GM21526 (cell line): ENCODE measurements at regions not wholly inside any gene's neighbourhood (a gene's known extent, or its start where the extent isn't known, plus 50 kb on each side); places are given as distances from the start of the nearest gene placed in this dataset.

Experiments used
- ATAC-seq: cut with Tn5 transposase; IDR thresholded peaks from one replicate; pipeline ENCODE4 v1.9.1; 2021; ENCODE audit warnings: moderate library complexity; ENCODE audit not compliant: unreplicated experiment, low FRiP score

DNA sequence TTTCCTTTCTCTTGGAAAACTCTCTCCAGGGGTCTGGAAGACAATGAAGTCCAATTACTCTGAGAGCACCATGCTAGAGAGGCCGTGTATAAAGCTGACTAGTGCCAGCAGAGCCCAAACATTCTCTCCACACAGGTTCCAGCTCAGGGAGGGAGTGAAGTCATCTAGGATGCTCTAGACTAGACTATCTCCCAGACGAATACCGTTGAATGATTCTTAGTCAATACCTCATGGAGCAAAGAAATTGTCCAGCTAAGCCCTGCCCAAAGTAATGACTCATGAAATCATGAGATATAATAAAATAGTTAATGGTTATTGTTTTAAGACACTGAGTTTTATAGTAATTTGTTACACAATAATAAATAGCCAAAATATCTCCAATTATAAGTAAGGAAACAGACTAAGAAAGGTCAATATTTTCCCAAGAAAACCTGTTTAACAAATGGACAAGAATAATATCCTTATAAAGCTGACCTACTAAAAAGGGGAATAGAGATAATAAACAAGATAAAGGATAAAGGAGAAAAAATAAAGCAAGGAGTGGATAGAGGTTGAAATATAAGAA is 163.9 kb upstream of the LRRC7 start:
- no peak for ATAC-seq

DNA sequence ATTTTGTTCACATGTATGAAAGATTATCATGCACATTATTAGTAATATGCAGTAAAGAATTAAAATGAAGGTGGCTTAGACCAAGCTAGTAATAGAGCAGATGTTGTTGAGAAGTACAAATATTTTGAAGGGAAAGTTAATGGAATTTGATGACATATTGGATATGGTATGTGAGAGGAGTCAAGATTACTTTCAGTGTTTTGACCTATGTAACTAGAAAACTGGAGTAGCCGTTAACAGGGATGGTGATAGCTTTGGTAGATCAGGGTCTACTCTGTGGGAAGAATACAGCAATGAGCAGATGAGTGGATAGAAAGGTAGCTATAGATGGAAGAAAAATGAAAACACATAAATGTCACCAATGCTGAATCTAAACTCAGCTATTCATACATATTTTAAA is 163.2 kb upstream of the LRRC7 start:
- no peak for ATAC-seq

DNA sequence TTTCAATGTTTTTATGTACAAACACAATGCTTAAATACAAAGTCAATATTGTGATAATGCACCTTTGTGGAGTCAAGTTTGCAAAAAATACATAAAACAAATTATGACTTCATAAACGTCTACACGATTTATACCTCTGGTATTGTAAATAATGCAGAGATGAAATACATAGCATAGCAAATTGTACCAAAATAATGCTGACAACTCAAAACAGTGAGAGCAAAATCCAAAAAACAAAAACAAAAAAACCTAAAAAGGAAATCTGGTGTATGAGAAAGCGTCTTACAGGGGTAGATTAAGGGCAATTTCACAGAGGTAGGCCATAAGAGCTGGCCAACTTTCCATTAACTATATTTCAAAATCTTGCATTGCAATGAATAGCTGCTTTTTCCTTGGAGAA is 161.5 kb upstream of the LRRC7 start:
- no peak for ATAC-seq

DNA sequence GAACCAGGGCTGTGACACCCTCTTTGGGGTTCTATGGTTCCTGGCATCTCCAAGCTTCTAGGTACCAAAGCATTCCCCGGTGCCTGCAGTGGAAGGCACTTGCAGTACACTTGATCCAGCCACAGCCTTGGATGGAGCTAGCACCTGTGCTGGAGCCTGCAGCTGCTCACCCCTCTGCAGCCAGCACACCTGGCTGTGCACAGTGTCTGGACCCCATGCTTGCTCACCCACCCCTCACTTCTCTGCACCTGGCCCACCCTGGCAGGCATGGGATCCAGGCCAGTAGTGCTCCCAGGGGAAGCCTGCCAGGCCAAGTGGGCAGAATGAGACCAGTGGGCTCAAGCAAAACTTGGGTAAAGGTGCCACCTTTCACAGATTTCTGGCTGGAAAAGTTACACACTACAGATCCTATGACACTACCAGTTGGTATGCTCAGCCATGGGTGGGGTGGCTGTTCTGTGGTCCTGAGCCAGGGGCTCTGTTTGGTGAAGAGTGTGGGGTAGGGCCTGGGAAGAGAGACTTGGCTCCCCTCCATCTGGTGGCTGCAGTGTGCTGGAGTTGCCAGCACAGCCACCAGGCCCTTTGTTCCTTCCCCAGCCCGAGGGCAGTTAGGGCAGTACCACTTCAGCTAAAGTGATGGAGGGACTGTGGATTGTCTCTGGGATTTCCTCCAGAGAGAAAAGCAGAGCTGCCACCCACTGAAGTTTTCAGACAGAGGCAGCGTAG is 157.8 kb upstream of the LRRC7 start:
- no peak for ATAC-seq

DNA sequence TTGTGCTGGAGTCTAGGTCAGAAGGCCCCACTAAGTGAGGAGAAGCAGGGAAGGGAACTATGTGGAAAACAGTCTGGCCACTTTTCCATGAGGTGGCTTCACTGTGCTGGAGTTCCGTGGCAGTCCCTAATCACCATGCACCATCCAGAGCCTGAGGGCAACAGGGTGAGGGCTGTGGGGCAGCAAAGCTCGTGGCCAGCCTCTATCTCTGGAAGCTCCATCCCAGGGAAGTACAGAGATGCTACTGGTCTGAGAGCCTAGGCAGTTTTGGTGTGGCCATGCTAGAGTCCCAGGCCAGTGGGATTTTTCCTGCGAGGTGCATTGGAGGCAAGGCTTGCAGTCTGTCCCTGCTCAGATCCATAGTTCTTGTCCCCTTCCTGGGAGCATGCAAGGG is 157.3 kb upstream of the LRRC7 start:
- no peak for ATAC-seq

DNA sequence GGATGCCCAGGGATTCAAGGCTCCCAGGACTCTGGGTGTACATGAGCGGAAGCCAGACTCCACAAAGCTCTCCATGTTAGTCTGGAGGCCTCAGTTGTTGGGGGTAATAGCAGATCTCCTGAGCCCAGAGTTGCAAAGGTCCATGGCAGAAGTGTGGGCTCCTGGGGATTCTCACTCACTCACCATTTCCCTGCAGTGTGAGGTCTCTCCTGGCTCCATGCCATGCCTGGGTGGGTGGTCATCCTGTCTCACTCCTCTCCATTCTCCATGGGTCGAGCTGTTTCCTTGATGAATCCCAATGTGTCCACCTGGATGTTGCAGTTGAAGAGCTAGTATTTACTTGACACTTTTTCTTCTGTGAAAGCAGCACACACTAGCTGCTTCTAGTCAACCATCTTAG is 156.8 kb upstream of the LRRC7 start:
- ATAC-seq = no peak

DNA sequence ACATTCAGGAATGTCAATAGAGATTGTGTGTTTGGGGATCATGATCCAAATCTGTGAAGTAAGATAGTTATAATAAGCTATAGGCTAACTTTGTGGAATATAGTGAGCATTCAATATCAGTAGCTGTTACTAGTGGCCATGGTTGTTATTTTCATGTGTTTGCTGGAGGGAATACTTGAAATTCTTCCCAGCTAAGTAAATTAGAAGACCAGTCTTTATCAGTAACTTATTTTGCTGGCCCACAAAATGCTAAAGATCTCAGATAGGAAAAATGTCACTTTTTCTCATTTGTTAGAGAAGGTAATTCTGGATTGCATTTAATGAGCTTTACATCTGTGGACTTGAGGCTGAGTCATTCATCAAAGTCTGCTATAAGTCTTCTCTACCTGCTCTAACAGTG is 156.1 kb upstream of the LRRC7 start:
- no peak for ATAC-seq

DNA sequence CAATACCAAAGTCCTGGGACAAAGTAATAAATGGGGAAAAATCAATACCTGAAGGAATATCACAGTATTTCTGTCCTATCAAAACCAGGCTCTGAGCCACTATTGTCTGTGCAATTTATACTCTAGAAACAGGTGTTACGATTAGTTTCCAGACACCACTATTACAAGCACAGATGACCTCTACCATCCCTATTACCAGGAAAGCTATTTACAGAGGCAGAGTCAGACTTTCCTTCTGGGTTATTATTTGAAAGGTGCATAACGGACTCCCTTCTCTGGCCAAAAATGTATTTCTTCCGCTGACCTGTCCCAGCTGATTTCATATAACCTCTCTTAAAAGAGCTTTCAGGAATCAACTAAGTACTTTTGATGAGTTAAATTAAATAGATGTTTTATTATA is 154.6 kb upstream of the LRRC7 start:
- ATAC-seq = no peak

DNA sequence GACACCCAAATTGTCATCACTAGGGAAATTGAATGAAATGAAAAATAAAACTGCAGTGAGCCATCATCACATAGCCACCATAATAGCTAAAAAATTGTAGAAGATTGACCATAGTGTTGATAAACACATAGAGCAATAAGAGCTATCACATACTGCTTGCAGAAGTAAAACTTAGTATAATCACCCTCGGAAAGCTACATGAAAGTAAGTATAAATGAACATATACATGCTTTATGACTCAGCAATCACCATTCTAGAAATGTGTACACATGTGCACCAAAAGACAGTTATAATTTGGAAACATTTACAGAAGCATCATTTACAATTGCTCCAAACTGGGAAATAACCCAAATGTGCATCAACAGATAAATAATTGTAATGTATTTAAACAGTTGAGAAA is 153.1 kb upstream of the LRRC7 start:
- no peak for ATAC-seq

DNA sequence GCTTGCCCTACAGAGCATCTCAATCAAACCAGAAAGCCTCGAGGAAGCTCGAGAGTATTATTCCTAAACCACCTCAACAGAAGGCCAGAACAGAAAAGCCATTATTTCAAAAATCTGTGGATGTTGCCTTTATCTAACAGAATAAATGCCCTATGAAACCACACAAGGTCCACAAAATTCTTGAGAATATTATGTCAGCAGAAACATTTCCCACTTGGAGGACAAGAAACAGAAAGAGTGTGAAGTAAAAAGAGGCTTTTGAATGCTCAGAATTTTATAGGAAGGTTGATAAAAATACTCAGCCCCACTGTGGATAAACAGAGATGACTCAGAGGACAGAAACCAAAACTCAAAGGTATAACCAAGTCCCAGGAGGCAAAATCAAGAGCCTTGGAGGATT is 146.4 kb upstream of the LRRC7 start:
- ATAC-seq = no peak

DNA sequence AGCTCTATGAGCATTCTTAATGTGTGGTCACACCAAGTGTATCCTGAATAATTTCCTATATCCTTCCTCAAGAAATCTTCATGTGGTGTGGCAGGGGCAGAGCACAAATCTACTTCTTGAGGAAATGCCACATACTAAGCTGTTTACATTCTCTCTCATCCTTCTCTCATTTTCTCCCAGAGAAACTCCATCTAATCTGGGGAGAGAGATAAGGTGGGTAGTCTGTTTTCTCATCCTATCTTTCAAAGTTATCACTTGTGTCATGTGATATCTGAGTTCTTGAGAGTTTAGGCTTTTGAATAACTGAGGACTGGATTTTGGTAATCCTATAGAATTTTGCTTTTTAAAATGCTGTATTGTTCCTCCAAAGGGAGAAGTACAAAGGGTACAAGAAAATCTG is 141.9 kb upstream of the LRRC7 start:
- no peak for ATAC-seq

DNA sequence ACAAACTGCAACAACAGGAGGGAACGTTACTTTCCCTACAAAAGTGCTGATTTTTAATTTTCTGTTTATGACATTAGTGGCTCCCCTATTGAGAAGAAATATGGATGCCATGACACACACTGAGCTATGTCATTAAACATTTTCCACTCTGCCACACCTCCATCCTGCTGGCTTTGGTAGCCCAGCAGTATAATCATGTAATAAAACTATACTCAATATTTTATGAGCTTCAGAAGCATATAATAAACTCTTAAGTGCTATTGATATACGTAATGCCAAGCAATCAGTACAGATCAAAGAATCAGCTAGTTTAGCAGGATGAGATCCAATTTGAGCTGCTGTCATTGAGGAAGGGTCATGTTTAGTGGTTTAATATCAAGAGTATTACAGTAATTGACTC is 141.3 kb upstream of the LRRC7 start:
- ATAC-seq = no peak

DNA sequence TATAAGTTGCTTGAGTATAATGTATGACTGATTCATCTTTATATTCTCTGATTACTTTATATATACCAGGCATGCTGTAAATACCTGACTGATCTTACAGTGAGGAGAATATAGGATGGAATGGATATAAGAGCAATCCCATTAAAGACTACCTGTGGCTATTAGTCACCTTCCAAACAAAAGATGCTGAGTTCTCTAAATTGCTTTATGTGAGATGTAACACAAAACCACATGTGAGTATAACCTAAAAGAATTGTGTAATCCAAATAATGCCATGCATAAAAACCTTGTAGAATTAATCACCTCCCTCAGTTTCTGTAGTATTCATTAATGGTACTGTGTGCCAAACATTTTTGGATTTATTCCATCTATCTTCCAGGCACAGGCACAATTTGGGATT is 134.6 kb upstream of the LRRC7 start:
- ATAC-seq = no peak

DNA sequence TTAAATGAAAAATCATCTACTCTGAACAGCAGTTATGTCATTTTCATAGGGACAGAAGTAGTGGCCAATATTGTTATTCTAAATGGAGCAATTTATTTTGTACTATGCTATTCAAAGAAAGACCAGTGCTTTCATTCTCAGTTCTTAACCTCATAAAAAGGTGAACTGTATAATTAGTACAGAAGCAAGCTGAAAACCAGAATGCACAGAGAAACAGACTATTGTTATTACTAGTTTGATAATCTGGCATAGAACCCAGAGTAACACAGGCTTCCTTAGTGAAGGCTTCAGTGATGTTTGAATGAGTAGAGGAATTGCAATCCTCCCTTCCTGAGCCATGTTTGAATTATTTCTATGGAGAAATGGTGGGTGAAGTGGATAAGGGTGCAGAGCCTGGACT is 131.6 kb upstream of the LRRC7 start:
- ATAC-seq = no peak

DNA sequence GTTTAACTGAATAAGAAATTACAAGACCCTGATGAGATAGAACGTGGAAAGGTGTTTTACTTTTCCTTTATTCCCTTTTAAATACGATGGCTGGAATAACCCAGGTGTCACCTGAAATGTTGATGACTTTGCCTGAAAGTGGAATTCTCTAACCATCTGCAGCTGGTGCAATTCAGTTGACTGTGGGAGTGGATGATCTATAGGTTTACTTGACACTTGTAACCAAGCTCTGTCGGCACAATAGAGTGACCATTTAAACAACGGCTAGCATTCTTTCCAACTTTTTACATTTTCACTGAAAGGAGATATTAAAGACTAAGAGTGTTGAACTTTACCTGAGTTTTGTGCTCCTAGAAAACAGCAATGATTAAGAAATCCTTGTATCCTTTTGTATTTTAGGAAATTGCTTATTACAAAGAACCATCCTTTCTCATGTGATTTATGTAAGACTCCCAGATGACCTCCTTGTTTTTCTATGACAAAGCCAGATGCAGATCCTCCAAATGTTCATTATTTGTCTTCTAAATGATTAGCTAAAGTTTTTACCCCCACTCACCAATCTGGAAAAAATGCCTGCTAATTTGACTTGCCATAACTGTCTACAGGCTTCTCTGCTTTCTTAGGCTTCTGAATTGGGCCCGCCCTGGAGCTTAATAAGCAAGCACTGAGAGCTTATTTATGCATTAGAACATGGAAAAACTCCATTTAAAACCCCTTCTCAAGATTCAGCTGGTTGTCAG is 129.5 kb upstream of the LRRC7 start:
- no peak for ATAC-seq

DNA sequence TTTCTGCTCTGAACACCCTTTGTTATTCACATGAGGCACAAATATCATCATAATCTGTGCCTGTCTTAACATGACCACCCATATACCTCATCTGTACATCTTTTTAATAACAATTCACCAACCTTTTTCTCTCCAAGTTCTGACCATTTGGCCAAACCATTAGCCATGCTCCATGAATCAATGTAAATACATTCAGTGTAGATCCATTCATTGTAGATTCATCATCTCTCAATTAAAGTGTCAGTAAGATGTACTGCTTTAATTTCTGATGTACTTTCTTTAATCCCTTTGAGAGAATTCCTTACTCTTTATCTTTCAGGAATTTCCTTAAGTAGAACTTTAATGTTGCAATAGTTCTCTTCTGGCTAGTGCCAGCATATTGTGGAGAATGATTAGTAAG is 126.2 kb upstream of the LRRC7 start:
- no peak for ATAC-seq

DNA sequence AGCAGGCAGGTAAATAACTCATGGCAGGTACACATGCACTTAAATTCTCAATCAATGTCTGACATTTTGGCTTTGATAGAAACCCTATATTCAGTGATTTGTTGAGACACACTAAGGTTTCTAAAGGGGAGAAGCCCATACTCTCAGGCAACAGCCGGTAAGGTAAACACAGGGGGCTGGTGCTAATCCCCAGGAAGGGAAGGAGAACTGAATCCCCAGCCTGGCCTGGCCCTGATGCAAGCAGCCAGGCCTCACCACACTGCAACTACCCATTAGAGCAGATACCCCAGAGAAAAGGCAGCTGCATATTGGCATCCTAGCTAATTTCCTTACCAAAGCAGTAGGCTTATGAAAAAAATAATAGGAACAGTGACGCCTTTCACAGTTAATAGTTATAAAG is 116.5 kb upstream of the LRRC7 start:
- ATAC-seq = no peak

DNA sequence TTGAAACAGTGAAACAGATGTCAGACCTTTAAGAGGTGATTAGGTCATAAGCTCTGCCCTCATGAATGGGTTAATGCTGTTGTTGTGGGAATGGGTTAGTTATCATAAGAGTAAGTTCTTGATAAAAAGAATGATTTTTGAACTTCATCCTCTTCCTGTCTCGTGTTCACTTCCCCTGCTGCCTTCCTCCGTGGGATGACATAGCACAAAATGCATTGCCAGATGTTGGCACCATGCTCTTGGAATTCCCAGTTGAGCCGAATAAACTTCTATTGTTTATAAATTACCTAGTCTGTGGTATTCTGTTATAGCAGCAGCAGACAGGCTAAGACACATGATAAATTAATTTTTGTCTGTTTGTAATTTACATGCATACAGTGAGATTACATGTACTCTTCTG is 112.0 kb upstream of the LRRC7 start:
- no peak for ATAC-seq

DNA sequence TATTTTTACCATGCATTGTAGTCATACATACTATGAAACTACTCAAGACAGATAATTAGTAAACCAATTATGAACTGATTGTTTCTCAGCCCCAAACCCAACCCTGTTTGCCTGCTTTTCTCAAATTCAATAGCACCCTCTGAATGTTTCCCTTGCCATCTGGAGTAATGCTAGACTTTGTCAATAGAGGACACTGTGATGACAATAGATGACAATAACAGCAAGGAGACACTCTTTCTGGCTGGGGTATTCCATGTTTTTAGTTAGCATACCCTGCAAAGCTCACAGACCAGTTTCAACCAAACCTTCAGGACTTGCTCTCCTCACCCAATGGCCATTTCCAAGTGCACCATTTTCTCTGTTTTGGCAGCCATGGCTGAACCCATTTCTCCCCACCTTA is 108.5 kb upstream of the LRRC7 start:
- ATAC-seq = no peak

DNA sequence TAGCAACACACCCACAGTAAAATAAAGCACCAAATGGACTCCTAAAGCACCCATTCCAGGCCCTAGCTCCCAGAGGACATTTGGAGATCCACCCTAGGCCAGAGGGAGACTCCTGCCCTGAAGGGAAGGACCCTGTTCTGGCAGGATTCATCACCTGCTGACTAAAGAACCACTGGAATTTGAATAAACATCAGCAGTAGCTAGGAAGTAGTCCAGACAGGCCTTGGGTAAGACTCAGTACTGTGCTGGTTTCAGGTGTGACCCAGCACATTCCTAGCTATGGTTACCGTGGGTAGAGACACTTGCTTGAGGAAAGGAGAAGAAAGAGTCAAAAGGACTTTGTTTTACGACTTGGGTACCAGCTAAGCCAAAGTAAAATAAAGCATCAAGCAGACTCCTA is 92.7 kb upstream of the LRRC7 start:
- no peak for ATAC-seq

DNA sequence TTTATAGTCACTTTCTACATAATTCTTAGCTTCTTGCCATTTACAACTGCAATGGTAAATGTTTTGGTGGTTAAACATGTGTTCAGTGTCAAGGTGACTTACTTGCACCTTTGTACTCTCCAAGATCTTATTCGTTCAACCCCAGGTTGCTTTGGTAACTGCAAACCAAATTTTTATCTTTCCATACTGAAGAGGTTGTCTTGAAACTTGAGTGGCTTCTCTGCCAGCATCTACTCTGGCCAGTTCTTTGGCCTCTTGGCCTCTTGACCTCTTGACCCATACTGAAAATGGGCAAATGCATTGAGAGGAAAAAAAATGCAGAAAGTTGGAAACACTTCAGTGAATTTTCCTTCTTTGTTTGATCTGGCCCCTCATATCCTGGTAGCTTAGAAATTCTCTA is 88.0 kb upstream of the LRRC7 start:
- no peak for ATAC-seq

DNA sequence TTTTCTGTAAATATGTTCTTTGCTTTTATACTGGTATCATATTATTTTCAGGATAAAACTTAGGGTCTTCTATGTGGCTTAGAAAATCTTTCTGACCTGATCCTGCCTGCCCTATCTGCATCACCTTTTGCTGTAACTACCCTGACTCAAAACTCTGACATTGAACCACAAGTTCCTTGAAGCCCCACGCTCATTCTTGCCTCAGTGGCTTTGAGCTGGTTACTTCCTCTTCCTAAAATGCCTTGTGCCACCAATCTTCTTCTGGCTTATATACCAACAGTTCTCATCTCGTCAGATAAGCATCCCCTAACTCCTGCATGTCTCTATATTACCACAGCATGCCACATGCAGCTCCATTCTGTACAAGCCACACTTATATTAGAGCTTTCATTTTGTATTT is 84.5 kb upstream of the LRRC7 start:
- no peak for ATAC-seq
